ENCODE measurements at regions not wholly inside any gene's neighbourhood (a gene's known extent, or its start where the extent isn't known, plus 50 kb on each side); places are given as distances from the start of the nearest gene placed in this dataset.

DNA sequence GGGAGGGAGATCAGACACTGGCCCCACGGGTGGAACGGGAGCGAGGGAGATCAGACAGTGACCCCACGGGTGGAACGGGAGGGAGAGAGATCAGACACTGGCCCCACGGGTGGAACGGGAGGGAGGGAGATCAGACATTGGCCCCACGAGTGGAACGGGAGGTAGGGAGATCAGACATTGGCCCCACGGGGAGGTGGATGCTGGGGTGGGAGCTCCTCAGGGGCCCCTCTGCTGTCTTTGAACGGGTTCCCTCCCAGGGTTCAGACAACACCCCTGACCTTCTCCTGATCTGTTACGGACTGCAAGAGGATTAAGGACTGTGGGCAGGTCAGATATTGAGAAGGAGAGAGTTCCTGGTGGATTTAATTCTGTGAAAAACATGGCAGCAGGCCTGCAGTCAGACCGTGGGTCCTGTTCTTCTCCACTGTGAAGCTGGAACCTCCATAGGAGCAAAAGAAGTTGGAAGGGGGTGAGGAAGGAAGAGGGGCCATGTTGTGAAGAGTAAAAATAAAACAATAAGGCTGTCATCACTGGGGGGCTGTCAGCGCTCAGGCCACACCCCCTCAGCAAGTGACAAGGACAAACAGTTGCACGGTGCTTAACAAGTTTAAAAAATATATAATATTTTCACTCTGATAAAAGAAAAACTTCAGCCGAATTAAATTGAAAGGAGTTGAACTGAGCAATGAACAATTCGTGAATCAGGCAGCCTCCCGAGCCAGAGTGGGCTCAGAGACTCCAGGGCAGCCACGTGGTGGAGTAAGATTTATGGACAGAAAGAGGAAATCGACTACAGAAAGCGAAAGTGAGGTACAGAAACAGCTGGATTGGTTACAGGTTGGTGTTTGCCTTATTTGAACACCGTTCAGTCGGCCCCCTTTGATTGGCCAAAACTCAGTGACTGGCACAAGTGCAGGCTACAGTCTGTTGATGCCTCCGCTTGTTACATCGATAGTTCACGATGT is 348.7 kb upstream of the TNRC6C start (continued):
- TF ChIP-seq XRCC4 (IDR thresholded peaks at IDR 0.05; ENCODE audit: extremely low read depth, insufficient read depth, insufficient read length) (no peak), CBX2 (IDR thresholded peaks at IDR 0.05; ENCODE audit: insufficient read depth, low read length, poor library complexity, severe bottlenecking) (no peak), ZNF143 (CRISPR knock-in tag; IDR thresholded peaks at IDR 0.05) (no peak), WHSC1 (IDR thresholded peaks at IDR 0.05; ENCODE audit: low read length) (no peak), RFX5 (IDR thresholded peaks at IDR 0.05; ENCODE audit: low read depth, low read length) (no peak), NFXL1 (CRISPR knock-in tag; IDR thresholded peaks at IDR 0.05) (no peak), PHB2 (IDR thresholded peaks at IDR 0.05; ENCODE audit: low read depth) (no peak), IFI16 (CRISPR knock-in tag; IDR thresholded peaks at IDR 0.05) (no peak), ATF7 (IDR thresholded peaks at IDR 0.05) (0 out of 2 replicates have a peak, but pooled peaks have one; percentile 11), ZBTB5 (IDR thresholded peaks at IDR 0.05) (no peak), ZNF644 (tag; IDR thresholded peaks at IDR 0.05; ENCODE audit: low read depth) (no peak), SREBF2 (CRISPR knock-in tag; IDR thresholded peaks at IDR 0.05) (no peak), ZNF174 (CRISPR knock-in tag; IDR thresholded peaks at IDR 0.05) (no peak), JUN (IDR thresholded peaks at IDR 0.05; ENCODE audit: borderline replicate concordance, low read depth, low read length) (no peak), JUN (CRISPR knock-in tag; IDR thresholded peaks at IDR 0.05; ENCODE audit: borderline replicate concordance) (no peak), MTA3 (IDR thresholded peaks at IDR 0.05; ENCODE audit: borderline replicate concordance) (no peak)
- TF ChIP-seq, protein P1, sequence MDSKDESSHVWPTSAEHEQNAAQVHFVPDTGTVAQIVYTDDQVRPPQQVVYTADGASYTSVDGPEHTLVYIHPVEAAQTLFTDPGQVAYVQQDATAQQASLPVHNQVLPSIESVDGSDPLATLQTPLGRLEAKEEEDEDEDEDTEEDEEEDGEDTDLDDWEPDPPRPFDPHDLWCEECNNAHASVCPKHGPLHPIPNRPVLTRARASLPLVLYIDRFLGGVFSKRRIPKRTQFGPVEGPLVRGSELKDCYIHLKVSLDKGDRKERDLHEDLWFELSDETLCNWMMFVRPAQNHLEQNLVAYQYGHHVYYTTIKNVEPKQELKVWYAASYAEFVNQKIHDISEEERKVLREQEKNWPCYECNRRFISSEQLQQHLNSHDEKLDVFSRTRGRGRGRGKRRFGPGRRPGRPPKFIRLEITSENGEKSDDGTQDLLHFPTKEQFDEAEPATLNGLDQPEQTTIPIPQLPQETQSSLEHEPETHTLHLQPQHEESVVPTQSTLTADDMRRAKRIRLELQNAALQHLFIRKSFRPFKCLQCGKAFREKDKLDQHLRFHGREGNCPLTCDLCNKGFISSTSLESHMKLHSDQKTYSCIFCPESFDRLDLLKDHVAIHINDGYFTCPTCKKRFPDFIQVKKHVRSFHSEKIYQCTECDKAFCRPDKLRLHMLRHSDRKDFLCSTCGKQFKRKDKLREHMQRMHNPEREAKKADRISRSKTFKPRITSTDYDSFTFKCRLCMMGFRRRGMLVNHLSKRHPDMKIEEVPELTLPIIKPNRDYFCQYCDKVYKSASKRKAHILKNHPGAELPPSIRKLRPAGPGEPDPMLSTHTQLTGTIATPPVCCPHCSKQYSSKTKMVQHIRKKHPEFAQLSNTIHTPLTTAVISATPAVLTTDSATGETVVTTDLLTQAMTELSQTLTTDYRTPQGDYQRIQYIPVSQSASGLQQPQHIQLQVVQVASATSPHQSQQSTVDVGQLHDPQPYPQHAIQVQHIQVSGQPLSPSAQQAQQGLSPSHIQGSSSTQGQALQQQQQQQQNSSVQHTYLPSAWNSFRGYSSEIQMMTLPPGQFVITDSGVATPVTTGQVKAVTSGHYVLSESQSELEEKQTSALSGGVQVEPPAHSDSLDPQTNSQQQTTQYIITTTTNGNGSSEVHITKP (IDR thresholded peaks at IDR 0.05; ENCODE audit: partially characterized antibody), result no peak
